Peyer's patch (tissue), 4 donors: ENCODE measurements at regions not wholly inside any gene's neighbourhood (a gene's known extent, or its start where the extent isn't known, plus 50 kb on each side); places are given as distances from the start of the nearest gene placed in this dataset.
"Not testable (repeated sequence)": the region's sequence is repeated elsewhere in the genome, so short reads cannot be mapped to it uniquely, and the experiment has no call there.

ENCODE experiments used
- DNase-seq, 3 donors: peaks; one replicate each; pipeline ENCODE4 v3.0.0-alpha.2; 2017 to 2019
- H3K27ac ChIP-seq, 4 donors: fragments of 200-600 bp; sonication (generic); one replicate each; pipeline ENCODE4 v1.5.1; 2016 to 2019
- H3K27me3 ChIP-seq, 2 donors: fragments of 200-600 bp; sonication (generic); one replicate each; pipeline ENCODE4 v1.5.1; 2019
- H3K36me3 ChIP-seq, 3 donors: fragments of 200-600 bp; sonication (generic); one replicate each; pipeline ENCODE4 v1.5.1; 2016 to 2019
- H3K4me1 ChIP-seq, 4 donors: fragments of 200-600 bp; sonication (generic); one replicate each; pipeline ENCODE4 v1.5.1; 2016 to 2019
- H3K4me3 ChIP-seq, 4 donors: fragments of 200-600 bp; sonication (generic); 1 replicate in 3 of 4; 2 replicates in 1 of 4; pipeline ENCODE4 v1.5.1; 2016 to 2019; ENCODE audit warnings: mild to moderate bottlenecking in 1 of 4
- H3K9me3 ChIP-seq, 4 donors: fragments of 200-600 bp; sonication (generic); one replicate each; pipeline ENCODE4 v1.5.1; 2016 to 2019; ENCODE audit warnings: mild to moderate bottlenecking in 1 of 4
- POLR2A ChIP-seq, 2 donors: fragments of 450-650 bp; IDR thresholded peaks; one replicate each; pipeline ENCODE4 v1.5.1; 2017; ENCODE audit warnings: antibody characterized with exemption in 2 of 2, mild to moderate bottlenecking in 2 of 2, moderate library complexity in 2 of 2
- TF ChIP-seq, protein P1 (sequence below), 6 experiments: fragments of 450-650 bp in 4 of 6; fragments of 200-600 bp in 2 of 6; sonication (generic) in 1 of 6; IDR thresholded peaks; one replicate each; pipeline ENCODE4 v1.5.1; 2017 to 2019; ENCODE audit warnings: antibody characterized with exemption in 6 of 6, mild to moderate bottlenecking in 3 of 6, moderate library complexity in 1 of 6

DNA sequence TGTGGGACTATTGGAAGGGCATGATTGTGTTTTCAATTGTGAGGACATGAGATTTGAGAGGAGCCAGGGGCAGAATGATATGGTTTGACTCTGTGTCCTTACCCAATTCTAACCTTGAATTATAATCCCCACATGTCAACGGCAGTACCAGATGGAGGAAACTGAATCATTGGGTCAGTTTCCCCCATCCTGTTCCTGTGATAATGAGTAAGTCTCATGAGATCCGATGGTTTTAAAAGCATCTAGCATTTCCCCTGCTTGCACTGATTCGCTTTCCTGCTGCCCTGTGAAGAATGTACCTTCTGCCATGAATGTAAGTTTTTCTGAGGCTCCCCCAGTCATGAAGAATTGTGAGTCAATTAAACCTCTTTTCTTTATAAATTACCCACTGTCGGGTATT lies 1367.1 kb downstream of the XPNPEP1 start:
- TF ChIP-seq, protein P1, sequence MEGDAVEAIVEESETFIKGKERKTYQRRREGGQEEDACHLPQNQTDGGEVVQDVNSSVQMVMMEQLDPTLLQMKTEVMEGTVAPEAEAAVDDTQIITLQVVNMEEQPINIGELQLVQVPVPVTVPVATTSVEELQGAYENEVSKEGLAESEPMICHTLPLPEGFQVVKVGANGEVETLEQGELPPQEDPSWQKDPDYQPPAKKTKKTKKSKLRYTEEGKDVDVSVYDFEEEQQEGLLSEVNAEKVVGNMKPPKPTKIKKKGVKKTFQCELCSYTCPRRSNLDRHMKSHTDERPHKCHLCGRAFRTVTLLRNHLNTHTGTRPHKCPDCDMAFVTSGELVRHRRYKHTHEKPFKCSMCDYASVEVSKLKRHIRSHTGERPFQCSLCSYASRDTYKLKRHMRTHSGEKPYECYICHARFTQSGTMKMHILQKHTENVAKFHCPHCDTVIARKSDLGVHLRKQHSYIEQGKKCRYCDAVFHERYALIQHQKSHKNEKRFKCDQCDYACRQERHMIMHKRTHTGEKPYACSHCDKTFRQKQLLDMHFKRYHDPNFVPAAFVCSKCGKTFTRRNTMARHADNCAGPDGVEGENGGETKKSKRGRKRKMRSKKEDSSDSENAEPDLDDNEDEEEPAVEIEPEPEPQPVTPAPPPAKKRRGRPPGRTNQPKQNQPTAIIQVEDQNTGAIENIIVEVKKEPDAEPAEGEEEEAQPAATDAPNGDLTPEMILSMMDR (IDR thresholded peaks at IDR 0.05), result no peak
- no peak for TF ChIP-seq POLR2A (IDR thresholded peaks at IDR 0.05)
- H3K36me3 ChIP-seq, result no peaks in the 10 kb centered on the region
- no peaks in the 10 kb centered on the region for H3K27me3 ChIP-seq
- H3K9me3 ChIP-seq, result no peaks in the 10 kb centered on the region
- no peak overlapping the region for H3K27ac ChIP-seq
- H3K4me1 ChIP-seq, result no peaks in the 10 kb centered on the region
- DNase-seq, result no peak
- H3K4me3 ChIP-seq, result no peak overlapping the region

DNA sequence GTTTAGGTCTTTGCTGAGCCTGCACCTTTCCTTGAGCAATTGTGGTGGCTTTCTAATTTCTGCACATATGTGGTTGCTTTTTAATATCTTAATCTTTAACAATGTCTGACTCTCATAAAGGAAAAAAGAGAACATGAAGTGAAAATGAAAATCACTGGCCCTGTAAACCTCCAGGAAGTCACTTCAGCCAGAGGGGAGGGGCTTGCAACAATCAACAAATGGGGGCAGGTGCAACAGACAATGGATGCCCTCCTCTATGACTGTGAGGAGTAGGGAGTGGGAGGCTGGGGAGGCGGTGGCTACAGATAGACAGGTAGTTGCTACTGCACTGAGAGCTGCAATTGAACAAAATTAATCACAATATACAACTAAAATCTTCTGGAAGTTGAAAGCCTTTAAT lies 1377.4 kb downstream of the XPNPEP1 start:
- no peaks in the 10 kb centered on the region for H3K36me3 ChIP-seq
- no peaks in the 10 kb centered on the region for H3K4me1 ChIP-seq
- DNase-seq, result no peak
- TF ChIP-seq, protein P1 (IDR thresholded peaks at IDR 0.05), result no peak
- no peak for TF ChIP-seq POLR2A (IDR thresholded peaks at IDR 0.05)
- H3K9me3 ChIP-seq, result no peaks in the 10 kb centered on the region
- H3K27ac ChIP-seq, result no peak overlapping the region
- no peaks in the 10 kb centered on the region for H3K27me3 ChIP-seq
- no peak overlapping the region for H3K4me3 ChIP-seq

DNA sequence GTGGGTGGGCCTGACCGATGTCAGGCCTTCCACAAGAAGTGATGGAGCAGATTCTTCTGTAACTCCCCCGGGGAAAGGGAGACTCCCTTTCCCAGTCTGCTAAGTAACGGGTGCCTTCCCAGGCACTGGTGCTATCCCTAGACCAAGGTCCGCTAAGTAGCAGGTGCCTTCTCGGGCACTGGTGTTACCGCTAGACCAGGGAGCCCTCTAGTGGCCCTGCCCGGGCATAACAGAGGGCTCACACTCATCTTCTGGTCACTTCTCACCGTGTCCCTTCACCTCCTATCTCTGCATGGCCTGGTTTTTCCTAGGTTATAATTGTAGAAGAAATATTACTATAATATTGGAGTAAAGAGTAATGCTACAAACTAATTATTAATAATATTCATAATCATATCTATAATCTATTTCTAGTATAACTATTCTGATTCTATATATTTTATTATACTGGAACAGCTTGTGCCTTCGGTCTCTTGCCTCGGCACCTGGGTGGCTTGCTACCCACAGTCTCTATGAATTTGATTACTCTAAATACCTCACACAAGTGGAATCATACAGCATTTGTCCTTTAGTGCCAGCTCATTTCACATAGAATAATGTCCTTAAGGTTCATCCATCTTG lies 1378.7 kb downstream of the XPNPEP1 start:
- Histone ChIP-seq H3K4me1 (no peaks in the 10 kb centered on the region), H3K4me3 (no peak overlapping the region), H3K36me3 (no peaks in the 10 kb centered on the region), H3K27ac (no peak overlapping the region), H3K27me3 (no peaks in the 10 kb centered on the region), H3K9me3 (no peaks in the 10 kb centered on the region)
- peak; percentile 51 to 79 (median 67) for DNase-seq
- no peak for TF ChIP-seq POLR2A (IDR thresholded peaks at IDR 0.05)
- TF ChIP-seq, protein P1 (IDR thresholded peaks at IDR 0.05), result peak in 5 of 6 experiments; percentile 34 to 74 (median 56)

DNA sequence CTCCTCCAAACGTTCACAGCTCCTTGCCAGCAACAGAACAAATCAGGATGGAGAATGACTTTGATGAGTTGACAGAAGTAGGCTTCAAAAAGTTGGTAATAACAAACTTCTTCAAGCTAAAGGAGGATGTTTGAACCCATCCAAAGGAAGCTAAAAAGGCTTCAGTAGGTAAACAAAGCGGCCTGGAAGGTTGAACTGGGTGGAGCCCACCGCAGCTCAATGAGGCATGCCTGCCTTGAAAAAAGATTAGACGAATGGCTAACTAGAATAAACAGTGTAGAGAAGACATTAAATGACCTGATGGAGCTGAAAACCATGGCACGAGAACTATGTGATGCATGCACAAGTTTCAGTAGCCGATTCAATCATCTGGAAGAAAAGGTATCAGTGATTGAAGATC lies 1369.0 kb upstream of the SORCS1 start:
- H3K27me3 ChIP-seq, H3K9me3 ChIP-seq, H3K4me1 ChIP-seq, H3K27ac ChIP-seq, DNase-seq, H3K36me3 ChIP-seq, H3K4me3 ChIP-seq: not testable (repeated sequence)

DNA sequence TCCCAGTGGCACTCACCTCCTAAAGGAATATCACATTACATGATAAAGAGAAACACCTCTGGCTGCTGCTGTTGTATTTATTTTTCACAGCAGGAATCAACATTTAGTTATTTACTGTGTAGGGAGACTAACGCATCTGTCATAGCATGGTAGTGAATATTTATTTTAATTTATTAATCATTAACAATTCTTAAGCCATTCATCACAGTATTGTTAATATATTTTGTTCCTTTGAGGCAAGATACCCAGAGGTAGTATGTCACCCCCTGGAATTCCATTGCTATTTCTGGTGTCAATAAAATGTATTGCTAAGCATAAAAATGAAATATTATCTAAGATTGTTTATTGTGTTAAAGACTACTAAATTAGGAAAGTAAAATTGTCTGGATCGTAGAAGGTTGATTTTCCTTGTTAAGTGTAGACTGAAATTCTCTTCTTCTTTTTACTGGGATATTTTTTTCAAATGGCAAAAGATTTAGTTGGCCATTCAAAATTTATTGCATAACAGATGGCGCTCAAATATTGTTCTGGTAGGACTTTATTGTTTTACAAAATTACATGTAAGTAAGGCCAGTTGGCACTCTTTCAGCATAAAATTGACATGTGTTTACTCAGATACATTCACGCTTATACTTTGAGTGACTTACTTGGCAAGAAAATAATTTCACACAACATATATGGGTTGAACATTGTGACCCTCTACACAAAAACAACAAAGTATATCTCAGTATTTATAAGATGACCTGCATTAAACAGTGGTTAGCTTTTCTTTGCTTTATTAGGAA lies 1358.7 kb upstream of the SORCS1 start:
- H3K4me1 ChIP-seq, result no peaks in the 10 kb centered on the region
- DNase-seq, result no peak
- no peak for TF ChIP-seq POLR2A (IDR thresholded peaks at IDR 0.05)
- TF ChIP-seq, protein P1 (IDR thresholded peaks at IDR 0.05), result no peak
- H3K4me3 ChIP-seq, result no peak overlapping the region
- no peaks in the 10 kb centered on the region for H3K36me3 ChIP-seq
- no peaks in the 10 kb centered on the region for H3K27me3 ChIP-seq
- H3K27ac ChIP-seq, result no peak overlapping the region
- no peaks in the 10 kb centered on the region for H3K9me3 ChIP-seq

DNA sequence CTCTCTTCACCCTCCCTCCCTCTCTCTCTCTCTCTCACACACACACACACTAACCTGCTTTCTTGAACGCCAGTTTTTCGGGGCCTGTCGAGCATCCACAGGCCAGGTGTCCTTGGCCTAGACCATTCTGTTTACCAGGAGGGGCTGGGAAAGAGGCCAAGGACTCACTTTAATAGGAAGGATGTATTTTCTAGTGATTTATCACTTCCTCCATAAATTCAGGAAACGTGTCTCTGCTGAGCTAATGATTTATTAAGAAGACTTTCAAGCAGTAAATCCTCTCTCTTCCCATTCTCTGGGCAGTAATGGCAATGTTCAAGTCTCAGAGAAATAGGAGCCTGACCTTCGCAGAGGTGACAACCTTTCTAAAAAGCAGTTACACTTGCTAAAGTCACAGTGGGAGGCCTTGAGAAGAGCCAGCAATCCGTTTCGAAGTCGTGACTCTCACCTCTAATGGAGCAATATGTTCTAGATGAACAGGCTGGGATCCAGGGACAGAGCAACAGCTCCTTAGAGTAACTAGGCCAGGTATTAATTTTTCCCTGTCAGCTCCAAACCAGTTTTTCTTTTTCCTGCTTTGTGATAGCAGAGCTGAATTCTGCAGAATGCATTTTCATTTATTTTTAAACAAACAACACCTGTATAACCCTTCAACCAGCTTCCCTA lies 1357.5 kb upstream of the SORCS1 start:
- no peaks in the 10 kb centered on the region for H3K27me3 ChIP-seq
- no peaks in the 10 kb centered on the region for H3K4me1 ChIP-seq
- no peak overlapping the region for H3K27ac ChIP-seq
- no peak overlapping the region for H3K4me3 ChIP-seq
- no peaks in the 10 kb centered on the region for H3K9me3 ChIP-seq
- no peaks in the 10 kb centered on the region for H3K36me3 ChIP-seq
- TF ChIP-seq, protein P1 (IDR thresholded peaks at IDR 0.05), result no peak
- no peak for TF ChIP-seq POLR2A (IDR thresholded peaks at IDR 0.05)
- DNase-seq, result no peak
